ENCODE measurements at regions not wholly inside any gene's neighbourhood (a gene's known extent, or its start where the extent isn't known, plus 50 kb on each side); places are given as distances from the start of the nearest gene placed in this dataset.

DNA sequence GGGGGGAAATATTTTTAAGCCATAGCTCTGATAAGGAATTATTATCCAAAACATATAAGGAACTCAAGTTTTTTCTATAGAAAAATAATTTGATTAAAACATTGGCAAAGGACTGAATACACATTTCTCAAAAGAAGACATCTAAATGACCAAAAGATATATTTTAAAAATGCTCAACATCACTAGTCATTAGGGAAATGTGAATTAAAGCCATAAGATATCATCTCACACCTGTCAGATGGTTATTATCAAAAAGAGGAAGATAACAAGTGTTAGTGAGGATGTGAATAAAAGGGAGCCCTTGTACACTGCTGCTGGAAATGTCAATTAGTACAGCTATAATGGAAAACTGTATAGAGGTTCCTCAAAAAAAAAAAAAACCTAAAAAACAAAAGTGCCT, 425.0 kb downstream of the DYNC2H1 start:
- TF ChIP-seq, protein P1, sequence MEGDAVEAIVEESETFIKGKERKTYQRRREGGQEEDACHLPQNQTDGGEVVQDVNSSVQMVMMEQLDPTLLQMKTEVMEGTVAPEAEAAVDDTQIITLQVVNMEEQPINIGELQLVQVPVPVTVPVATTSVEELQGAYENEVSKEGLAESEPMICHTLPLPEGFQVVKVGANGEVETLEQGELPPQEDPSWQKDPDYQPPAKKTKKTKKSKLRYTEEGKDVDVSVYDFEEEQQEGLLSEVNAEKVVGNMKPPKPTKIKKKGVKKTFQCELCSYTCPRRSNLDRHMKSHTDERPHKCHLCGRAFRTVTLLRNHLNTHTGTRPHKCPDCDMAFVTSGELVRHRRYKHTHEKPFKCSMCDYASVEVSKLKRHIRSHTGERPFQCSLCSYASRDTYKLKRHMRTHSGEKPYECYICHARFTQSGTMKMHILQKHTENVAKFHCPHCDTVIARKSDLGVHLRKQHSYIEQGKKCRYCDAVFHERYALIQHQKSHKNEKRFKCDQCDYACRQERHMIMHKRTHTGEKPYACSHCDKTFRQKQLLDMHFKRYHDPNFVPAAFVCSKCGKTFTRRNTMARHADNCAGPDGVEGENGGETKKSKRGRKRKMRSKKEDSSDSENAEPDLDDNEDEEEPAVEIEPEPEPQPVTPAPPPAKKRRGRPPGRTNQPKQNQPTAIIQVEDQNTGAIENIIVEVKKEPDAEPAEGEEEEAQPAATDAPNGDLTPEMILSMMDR (conservative IDR thresholded peaks at IDR 0.05; ENCODE audit: low read depth, low read length), result no peak
- no peak for TF ChIP-seq EZH2 (IDR thresholded peaks at IDR 0.05; ENCODE audit: borderline replicate concordance, low read depth, low read length, poor library complexity, severe bottlenecking)

All from A673 (cell line).